ENCODE measurements at regions not wholly inside any gene's neighbourhood (a gene's known extent, or its start where the extent isn't known, plus 50 kb on each side); places are given as distances from the start of the nearest gene placed in this dataset.
"Not testable (repeated sequence)": the region's sequence is repeated elsewhere in the genome, so short reads cannot be mapped to it uniquely, and the experiment has no call there.

GRCh38 chr5:32889078-32889477 lies 178.0 kb downstream of the NPR3 start:
- no peaks in the 10 kb centered on the region for H3K36me3 Mint-ChIP-seq (ENCODE audit: low read depth)
- no peaks in the 10 kb centered on the region for H3K27me3 Mint-ChIP-seq (ENCODE audit: low read depth)
- no peak overlapping the region for H3K27ac Mint-ChIP-seq

GRCh38 chr5:32903613-32904012 lies 192.5 kb downstream of the NPR3 start:
- Mint-ChIP-seq H3K4me3 (no peak overlapping the region), H3K9me3 (peaks cover 8% of the 10 kb centered on the region), H3K27me3 (ENCODE audit: low read depth) (no peaks in the 10 kb centered on the region), H3K4me1 (no peaks in the 10 kb centered on the region), H3K27ac (no peak overlapping the region), H3K36me3 (ENCODE audit: low read depth) (no peaks in the 10 kb centered on the region)
- no peak for TF ChIP-seq CTCF (IDR thresholded peaks at IDR 0.05; ENCODE audit: unreplicated experiment in 3 of 3)

More at GRCh38 chr5:32889078-32889477, 178.0 kb downstream of the NPR3 start:
- peaks cover 9% of the 10 kb centered on the region for H3K9me3 Mint-ChIP-seq
- TF ChIP-seq CTCF (IDR thresholded peaks at IDR 0.05; ENCODE audit: unreplicated experiment in 3 of 3) = no peak
- no peak overlapping the region for H3K4me3 Mint-ChIP-seq
- H3K4me1 Mint-ChIP-seq = no peaks in the 10 kb centered on the region

- Mint-ChIP-seq H3K27me3 (ENCODE audit: low read depth) (no peaks in the 10 kb centered on the region), H3K27ac (no peak overlapping the region), H3K36me3 (ENCODE audit: low read depth) (no peaks in the 10 kb centered on the region), H3K4me1 (no peaks in the 10 kb centered on the region), H3K4me3 (no peak overlapping the region), H3K9me3 (peaks cover 12% of the 10 kb centered on the region)
- TF ChIP-seq CTCF (IDR thresholded peaks at IDR 0.05; ENCODE audit: unreplicated experiment in 3 of 3) = no peak
These were observed 197.5 kb downstream of the NPR3 start for GRCh38 chr5:32908641-32909040.

- TF ChIP-seq CTCF (IDR thresholded peaks at IDR 0.05; ENCODE audit: unreplicated experiment in 3 of 3) = no peak
- Mint-ChIP-seq H3K4me1 (no peaks in the 10 kb centered on the region), H3K9me3 (peaks cover 13% of the 10 kb centered on the region), H3K36me3 (ENCODE audit: low read depth) (no peaks in the 10 kb centered on the region), H3K27ac (no peak overlapping the region), H3K4me3 (no peak overlapping the region), H3K27me3 (ENCODE audit: low read depth) (no peaks in the 10 kb centered on the region)
These were observed 198.1 kb downstream of the NPR3 start for GRCh38 chr5:32909207-32909606.

- Mint-ChIP-seq H3K4me1 (no peaks in the 10 kb centered on the region), H3K27ac (no peak overlapping the region), H3K9me3 (peaks cover 21% of the 10 kb centered on the region), H3K36me3 (ENCODE audit: low read depth) (no peaks in the 10 kb centered on the region), H3K27me3 (ENCODE audit: low read depth) (no peaks in the 10 kb centered on the region), H3K4me3 (no peak overlapping the region)
- no peak for TF ChIP-seq CTCF (IDR thresholded peaks at IDR 0.05; ENCODE audit: unreplicated experiment in 3 of 3)
These were observed 205.5 kb downstream of the NPR3 start for GRCh38 chr5:32916648-32917047.

- no peak overlapping the region for H3K27ac Mint-ChIP-seq
- no peak overlapping the region for H3K4me3 Mint-ChIP-seq
- peaks cover 6% of the 10 kb centered on the region for H3K4me1 Mint-ChIP-seq
- no peaks in the 10 kb centered on the region for H3K9me3 Mint-ChIP-seq
- H3K27me3 Mint-ChIP-seq (ENCODE audit: low read depth) = no peaks in the 10 kb centered on the region
- no peaks in the 10 kb centered on the region for H3K36me3 Mint-ChIP-seq (ENCODE audit: low read depth)
- TF ChIP-seq CTCF (IDR thresholded peaks at IDR 0.05; ENCODE audit: unreplicated experiment in 3 of 3) = no peak
These were observed 217.6 kb downstream of the NPR3 start for GRCh38 chr5:32928761-32929160.

- H3K4me1 Mint-ChIP-seq; H3K27me3 Mint-ChIP-seq (ENCODE audit: low read depth): not testable (repeated sequence)
These were observed 220.3 kb downstream of the NPR3 start for GRCh38 chr5:32931438-32931837.

More at GRCh38 chr5:32931438-32931837, 220.3 kb downstream of the NPR3 start:
- not testable (repeated sequence) for H3K36me3 Mint-ChIP-seq (ENCODE audit: low read depth); H3K27ac Mint-ChIP-seq; H3K9me3 Mint-ChIP-seq; H3K4me3 Mint-ChIP-seq

Measured in nephron (organoid).